ENCODE measurements at regions not wholly inside any gene's neighbourhood (a gene's known extent, or its start where the extent isn't known, plus 50 kb on each side); places are given as distances from the start of the nearest gene placed in this dataset.

DNA sequence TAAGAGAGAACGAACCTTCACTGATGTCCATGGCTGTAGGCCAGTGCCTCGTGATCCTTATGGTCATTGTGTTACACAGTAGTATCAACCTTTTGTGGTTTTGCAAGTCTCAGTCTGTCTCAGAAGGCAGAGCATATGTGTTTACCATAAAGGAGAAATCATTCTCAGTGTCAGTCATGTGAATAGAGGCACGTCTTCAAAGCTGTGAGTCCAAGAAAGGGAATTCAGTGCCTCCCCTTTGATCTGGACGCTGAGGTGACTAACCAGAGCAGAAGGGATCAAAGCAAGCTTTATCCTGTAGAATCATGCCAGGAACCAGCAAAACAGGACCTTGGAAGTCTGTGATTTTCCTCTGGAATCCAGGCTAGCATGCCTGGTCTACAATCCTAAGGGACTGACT is 433.9 kb downstream of the DNAH5 start:
- H3K4me2 ChIP-seq (ENCODE audit: low read length) = no peak overlapping the region
- ATAC-seq = no peak
- POLR2A ChIA-PET = no interaction called here

DNA sequence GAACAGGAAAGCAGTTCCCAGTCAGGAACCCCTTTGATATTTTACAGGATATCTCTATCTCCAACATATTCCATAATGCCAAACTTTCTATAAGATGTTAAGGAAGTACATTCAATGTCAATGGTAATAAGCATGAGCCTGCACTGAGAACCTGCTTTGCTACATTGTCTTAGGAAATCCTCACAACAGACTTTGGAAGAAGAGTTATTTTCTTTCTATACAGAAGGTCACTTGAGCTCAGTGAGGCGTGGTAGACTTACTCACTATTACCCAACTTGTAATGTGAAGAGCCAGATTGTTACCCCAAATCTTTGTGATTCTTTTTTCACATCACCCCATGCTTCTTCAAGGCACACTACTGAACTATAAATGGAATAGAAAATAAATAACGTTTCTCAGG is 435.9 kb downstream of the DNAH5 start:
- TF ChIP-seq TCF7L2 (IDR thresholded peaks at IDR 0.05; ENCODE audit: borderline replicate concordance, extremely low read depth, insufficient read depth, insufficient read length) (no peak), FOSL1 (IDR thresholded peaks at IDR 0.05; ENCODE audit: low read depth) (no peak), SRF (IDR thresholded peaks at IDR 0.05; ENCODE audit: low read depth) (no peak), SP1 (IDR thresholded peaks at IDR 0.05; ENCODE audit: low read depth) (no peak), EZH2phosphoT487 (IDR thresholded peaks at IDR 0.05; ENCODE audit: borderline replicate concordance) (no peak), POLR2AphosphoS5 (IDR thresholded peaks at IDR 0.05; ENCODE audit: low read depth, low read length) (no peak), JUND (IDR thresholded peaks at IDR 0.05) (no peak), YY1 (IDR thresholded peaks at IDR 0.05; ENCODE audit: extremely low read depth, insufficient replicate concordance, low read depth, low read length) (no peak), CBX3 (IDR thresholded peaks at IDR 0.05; ENCODE audit: low read depth) (no peak), EGR1 (IDR thresholded peaks at IDR 0.05; ENCODE audit: low read depth) (no peak)
- TF ChIP-seq, protein P1, sequence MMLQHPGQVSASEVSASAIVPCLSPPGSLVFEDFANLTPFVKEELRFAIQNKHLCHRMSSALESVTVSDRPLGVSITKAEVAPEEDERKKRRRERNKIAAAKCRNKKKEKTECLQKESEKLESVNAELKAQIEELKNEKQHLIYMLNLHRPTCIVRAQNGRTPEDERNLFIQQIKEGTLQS (IDR thresholded peaks at IDR 0.05) = no peak
- TF ChIP-seq, protein P2, sequence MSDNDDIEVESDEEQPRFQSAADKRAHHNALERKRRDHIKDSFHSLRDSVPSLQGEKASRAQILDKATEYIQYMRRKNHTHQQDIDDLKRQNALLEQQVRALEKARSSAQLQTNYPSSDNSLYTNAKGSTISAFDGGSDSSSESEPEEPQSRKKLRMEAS (IDR thresholded peaks at IDR 0.05) = no peak
- TF ChIP-seq, protein P3, sequence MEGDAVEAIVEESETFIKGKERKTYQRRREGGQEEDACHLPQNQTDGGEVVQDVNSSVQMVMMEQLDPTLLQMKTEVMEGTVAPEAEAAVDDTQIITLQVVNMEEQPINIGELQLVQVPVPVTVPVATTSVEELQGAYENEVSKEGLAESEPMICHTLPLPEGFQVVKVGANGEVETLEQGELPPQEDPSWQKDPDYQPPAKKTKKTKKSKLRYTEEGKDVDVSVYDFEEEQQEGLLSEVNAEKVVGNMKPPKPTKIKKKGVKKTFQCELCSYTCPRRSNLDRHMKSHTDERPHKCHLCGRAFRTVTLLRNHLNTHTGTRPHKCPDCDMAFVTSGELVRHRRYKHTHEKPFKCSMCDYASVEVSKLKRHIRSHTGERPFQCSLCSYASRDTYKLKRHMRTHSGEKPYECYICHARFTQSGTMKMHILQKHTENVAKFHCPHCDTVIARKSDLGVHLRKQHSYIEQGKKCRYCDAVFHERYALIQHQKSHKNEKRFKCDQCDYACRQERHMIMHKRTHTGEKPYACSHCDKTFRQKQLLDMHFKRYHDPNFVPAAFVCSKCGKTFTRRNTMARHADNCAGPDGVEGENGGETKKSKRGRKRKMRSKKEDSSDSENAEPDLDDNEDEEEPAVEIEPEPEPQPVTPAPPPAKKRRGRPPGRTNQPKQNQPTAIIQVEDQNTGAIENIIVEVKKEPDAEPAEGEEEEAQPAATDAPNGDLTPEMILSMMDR (IDR thresholded peaks at IDR 0.05 in 2 of 3, conservative IDR thresholded peaks at IDR 0.05 in 1 of 3; ENCODE audit: borderline replicate concordance in 1 of 3, insufficient read depth in 1 of 3, low read depth in 2 of 3, low read length in 2 of 3) = no peak
- no peak overlapping the region for H2AFZ ChIP-seq (ENCODE audit: low read depth, low read length, poor library complexity, severe bottlenecking)
- no peaks in the 10 kb centered on the region for H3K4me1 ChIP-seq (ENCODE audit: control insufficient read depth in 1 of 2, insufficient read depth in 2 of 2, low read length in 2 of 2)
- H3K4me3 ChIP-seq (replicated peaks in 1 of 2; ENCODE audit: low read depth in 1 of 2, low read length in 2 of 2) = no peak overlapping the region
- ChIA-PET RAD21 (ENCODE audit: low non-redundant PET in 1 of 2, low total read pairs in 2 of 2, uncharacterized antibody in 2 of 2, unreplicated experiment in 2 of 2) (no interaction called here), CTCF (no interaction called here), POLR2A (no interaction called here)
- H3K9me2 ChIP-seq (ENCODE audit: insufficient read depth) = no peaks in the 10 kb centered on the region
- H3K36me3 ChIP-seq (ENCODE audit: control insufficient read depth in 1 of 2, insufficient read depth in 2 of 2, low read length in 2 of 2) = no peaks in the 10 kb centered on the region
- peaks cover 10 to 27% of the 10 kb centered on the region in 2 experiments; a peak in 2 of 4 replicates for H3K9me3 ChIP-seq (ENCODE audit: control insufficient read depth in 1 of 2, insufficient read depth in 1 of 2, low read depth in 1 of 2, low read length in 2 of 2)
- H3K4me2 ChIP-seq (ENCODE audit: low read length) = no peak overlapping the region
- H3K27ac ChIP-seq (ENCODE audit: low read depth, low read length) = no peak overlapping the region
- DNase-seq (ENCODE audit: low read depth, low spot score) = no peak
- H3K79me2 ChIP-seq (ENCODE audit: insufficient read depth, low read length) = no peaks in the 10 kb centered on the region
- no peaks in the 10 kb centered on the region for H4K20me1 ChIP-seq (ENCODE audit: insufficient read depth)
- ATAC-seq = no peak
- BruUV-seq (replicated peaks) = no TSS peak
- intact Hi-C loops (cut with micrococcal nuclease) = no loop called here
- H3K27me3 ChIP-seq (ENCODE audit: insufficient read depth, low read length) = no peaks in the 10 kb centered on the region
- H3K9ac ChIP-seq (ENCODE audit: low read length) = no peak overlapping the region

More for the DNA sequence above, 433.9 kb downstream of the DNAH5 start:
- peaks cover 10 to 27% of the 10 kb centered on the region in 2 experiments; a peak in 2 of 4 replicates for H3K9me3 ChIP-seq (ENCODE audit: control insufficient read depth in 1 of 2, insufficient read depth in 1 of 2, low read depth in 1 of 2, low read length in 2 of 2)
- no peaks in the 10 kb centered on the region for H3K9me2 ChIP-seq (ENCODE audit: insufficient read depth)
- no peaks in the 10 kb centered on the region for H3K79me2 ChIP-seq (ENCODE audit: insufficient read depth, low read length)
- CTCF ChIA-PET = no interaction called here
- no peak overlapping the region for H3K4me3 ChIP-seq (replicated peaks in 1 of 2; ENCODE audit: low read depth in 1 of 2, low read length in 2 of 2)
- no peak for DNase-seq (ENCODE audit: low read depth, low spot score)
- intact Hi-C loops (cut with micrococcal nuclease) = no loop called here
- no peaks in the 10 kb centered on the region for H3K4me1 ChIP-seq (ENCODE audit: control insufficient read depth in 1 of 2, insufficient read depth in 2 of 2, low read length in 2 of 2)
- no peaks in the 10 kb centered on the region for H3K36me3 ChIP-seq (ENCODE audit: control insufficient read depth in 1 of 2, insufficient read depth in 2 of 2, low read length in 2 of 2)
- TF ChIP-seq EGR1 (IDR thresholded peaks at IDR 0.05; ENCODE audit: low read depth) = no peak
- TF ChIP-seq, protein P4, sequence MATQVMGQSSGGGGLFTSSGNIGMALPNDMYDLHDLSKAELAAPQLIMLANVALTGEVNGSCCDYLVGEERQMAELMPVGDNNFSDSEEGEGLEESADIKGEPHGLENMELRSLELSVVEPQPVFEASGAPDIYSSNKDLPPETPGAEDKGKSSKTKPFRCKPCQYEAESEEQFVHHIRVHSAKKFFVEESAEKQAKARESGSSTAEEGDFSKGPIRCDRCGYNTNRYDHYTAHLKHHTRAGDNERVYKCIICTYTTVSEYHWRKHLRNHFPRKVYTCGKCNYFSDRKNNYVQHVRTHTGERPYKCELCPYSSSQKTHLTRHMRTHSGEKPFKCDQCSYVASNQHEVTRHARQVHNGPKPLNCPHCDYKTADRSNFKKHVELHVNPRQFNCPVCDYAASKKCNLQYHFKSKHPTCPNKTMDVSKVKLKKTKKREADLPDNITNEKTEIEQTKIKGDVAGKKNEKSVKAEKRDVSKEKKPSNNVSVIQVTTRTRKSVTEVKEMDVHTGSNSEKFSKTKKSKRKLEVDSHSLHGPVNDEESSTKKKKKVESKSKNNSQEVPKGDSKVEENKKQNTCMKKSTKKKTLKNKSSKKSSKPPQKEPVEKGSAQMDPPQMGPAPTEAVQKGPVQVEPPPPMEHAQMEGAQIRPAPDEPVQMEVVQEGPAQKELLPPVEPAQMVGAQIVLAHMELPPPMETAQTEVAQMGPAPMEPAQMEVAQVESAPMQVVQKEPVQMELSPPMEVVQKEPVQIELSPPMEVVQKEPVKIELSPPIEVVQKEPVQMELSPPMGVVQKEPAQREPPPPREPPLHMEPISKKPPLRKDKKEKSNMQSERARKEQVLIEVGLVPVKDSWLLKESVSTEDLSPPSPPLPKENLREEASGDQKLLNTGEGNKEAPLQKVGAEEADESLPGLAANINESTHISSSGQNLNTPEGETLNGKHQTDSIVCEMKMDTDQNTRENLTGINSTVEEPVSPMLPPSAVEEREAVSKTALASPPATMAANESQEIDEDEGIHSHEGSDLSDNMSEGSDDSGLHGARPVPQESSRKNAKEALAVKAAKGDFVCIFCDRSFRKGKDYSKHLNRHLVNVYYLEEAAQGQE (IDR thresholded peaks at IDR 0.05; ENCODE audit: low read depth) = no peak
- H3K9ac ChIP-seq (ENCODE audit: low read length) = no peak overlapping the region
- H3K27me3 ChIP-seq (ENCODE audit: insufficient read depth, low read length) = no peaks in the 10 kb centered on the region
- no TSS peak for BruUV-seq (replicated peaks)
- H3K27ac ChIP-seq (ENCODE audit: low read depth, low read length) = no peak overlapping the region
- H2AFZ ChIP-seq (ENCODE audit: low read depth, low read length, poor library complexity, severe bottlenecking) = no peak overlapping the region
- H4K20me1 ChIP-seq (ENCODE audit: insufficient read depth) = no peaks in the 10 kb centered on the region
- RAD21 ChIA-PET (ENCODE audit: low non-redundant PET in 1 of 2, low total read pairs in 2 of 2, uncharacterized antibody in 2 of 2, unreplicated experiment in 2 of 2) = no interaction called here

Measured in HCT116 (cell line).